Type B pancreatic cell (in vitro differentiated cells): ENCODE measurements at regions not wholly inside any gene's neighbourhood (a gene's known extent, or its start where the extent isn't known, plus 50 kb on each side); places are given as distances from the start of the nearest gene placed in this dataset.

ENCODE experiments used
- DNase-seq: peaks from one replicate; pipeline ENCODE4 v3.0.0; 2021; ENCODE audit warnings: mixed read lengths; ENCODE audit not compliant: unreplicated experiment; ENCODE audit errors: extremely low spot score
- H3K27ac Mint-ChIP-seq: 2 replicates; pipeline ENCODE4 v1.8.0; 2021; ENCODE audit warnings: mild to moderate bottlenecking, mixed read lengths
- H3K27me3 Mint-ChIP-seq: 2 replicates; pipeline ENCODE4 v1.8.0; 2021; ENCODE audit warnings: mixed read lengths
- H3K36me3 Mint-ChIP-seq: 2 replicates; pipeline ENCODE4 v1.8.0; 2021; ENCODE audit warnings: mixed read lengths
- H3K4me1 Mint-ChIP-seq: one replicate; pipeline ENCODE4 v1.8.0; 2021; ENCODE audit warnings: mixed read lengths; ENCODE audit not compliant: unreplicated experiment
- H3K4me3 Mint-ChIP-seq: 2 replicates; pipeline ENCODE4 v1.8.0; 2021; ENCODE audit warnings: mild to moderate bottlenecking, mixed read lengths
- H3K9me3 Mint-ChIP-seq: 2 replicates; pipeline ENCODE4 v1.8.0; 2021; ENCODE audit warnings: mixed read lengths
- TF ChIP-seq, protein P1 (sequence below): fragments of 200-600 bp; sonication (generic); conservative IDR thresholded peaks from 2 replicates; pipeline ENCODE4 v1.5.0; 2021; ENCODE audit warnings: antibody characterized with exemption, mild to moderate bottlenecking

DNA sequence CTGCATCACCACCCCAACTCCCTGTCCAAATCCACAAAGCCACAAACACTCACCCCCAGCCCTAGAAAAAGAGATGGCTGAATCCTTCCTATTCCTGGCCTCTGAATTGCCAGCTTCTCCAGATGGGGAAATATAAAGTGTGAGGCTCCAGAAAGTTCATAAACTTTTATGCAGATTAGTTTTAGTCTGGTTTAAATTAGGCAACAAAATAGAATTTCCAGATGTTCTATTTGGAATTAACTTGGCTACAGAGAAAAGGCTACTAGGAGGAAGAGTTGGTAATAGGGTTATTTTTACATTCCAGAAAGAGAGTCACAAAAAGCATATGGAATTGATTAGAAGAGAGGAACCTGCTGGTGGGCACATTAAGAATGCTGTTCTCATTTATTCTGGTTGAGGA is 56.0 kb downstream of the EN1 start:
- Mint-ChIP-seq H3K4me1 (peaks cover 7% of the 10 kb centered on the region), H3K27me3 (peaks cover 61% of the 10 kb centered on the region), H3K27ac (no peak overlapping the region), H3K4me3 (no peak overlapping the region), H3K9me3 (no peaks in the 10 kb centered on the region), H3K36me3 (no peaks in the 10 kb centered on the region)
- DNase-seq, result no peak
- TF ChIP-seq, protein P1, sequence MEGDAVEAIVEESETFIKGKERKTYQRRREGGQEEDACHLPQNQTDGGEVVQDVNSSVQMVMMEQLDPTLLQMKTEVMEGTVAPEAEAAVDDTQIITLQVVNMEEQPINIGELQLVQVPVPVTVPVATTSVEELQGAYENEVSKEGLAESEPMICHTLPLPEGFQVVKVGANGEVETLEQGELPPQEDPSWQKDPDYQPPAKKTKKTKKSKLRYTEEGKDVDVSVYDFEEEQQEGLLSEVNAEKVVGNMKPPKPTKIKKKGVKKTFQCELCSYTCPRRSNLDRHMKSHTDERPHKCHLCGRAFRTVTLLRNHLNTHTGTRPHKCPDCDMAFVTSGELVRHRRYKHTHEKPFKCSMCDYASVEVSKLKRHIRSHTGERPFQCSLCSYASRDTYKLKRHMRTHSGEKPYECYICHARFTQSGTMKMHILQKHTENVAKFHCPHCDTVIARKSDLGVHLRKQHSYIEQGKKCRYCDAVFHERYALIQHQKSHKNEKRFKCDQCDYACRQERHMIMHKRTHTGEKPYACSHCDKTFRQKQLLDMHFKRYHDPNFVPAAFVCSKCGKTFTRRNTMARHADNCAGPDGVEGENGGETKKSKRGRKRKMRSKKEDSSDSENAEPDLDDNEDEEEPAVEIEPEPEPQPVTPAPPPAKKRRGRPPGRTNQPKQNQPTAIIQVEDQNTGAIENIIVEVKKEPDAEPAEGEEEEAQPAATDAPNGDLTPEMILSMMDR, result no peak

DNA sequence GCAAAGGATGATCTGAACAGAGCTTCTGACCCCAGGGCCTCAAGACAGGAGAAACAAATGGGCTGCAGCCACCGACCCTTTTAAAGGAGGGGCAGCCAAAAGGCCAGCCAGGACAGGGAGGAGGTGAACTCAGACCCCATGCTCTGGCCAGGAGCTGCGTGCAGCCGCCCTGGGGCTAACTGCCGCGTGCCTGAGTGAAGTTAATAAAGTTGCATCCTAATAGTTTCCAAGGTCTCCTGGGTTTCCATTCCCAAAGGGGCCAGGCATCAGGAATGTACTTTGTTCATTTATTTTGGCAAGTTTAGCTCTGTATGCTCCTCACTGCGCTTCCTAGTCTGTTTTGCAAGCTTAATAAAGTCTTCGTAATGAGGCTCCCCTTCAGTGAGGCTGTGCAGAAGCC is 60.7 kb downstream of the EN1 start:
- no peaks in the 10 kb centered on the region for H3K4me1 Mint-ChIP-seq
- H3K36me3 Mint-ChIP-seq, result no peaks in the 10 kb centered on the region
- H3K27me3 Mint-ChIP-seq, result peaks cover 67% of the 10 kb centered on the region
- no peak overlapping the region for H3K4me3 Mint-ChIP-seq
- H3K9me3 Mint-ChIP-seq, result no peaks in the 10 kb centered on the region
- TF ChIP-seq, protein P1, result no peak
- no peak for DNase-seq
- H3K27ac Mint-ChIP-seq, result no peak overlapping the region

DNA sequence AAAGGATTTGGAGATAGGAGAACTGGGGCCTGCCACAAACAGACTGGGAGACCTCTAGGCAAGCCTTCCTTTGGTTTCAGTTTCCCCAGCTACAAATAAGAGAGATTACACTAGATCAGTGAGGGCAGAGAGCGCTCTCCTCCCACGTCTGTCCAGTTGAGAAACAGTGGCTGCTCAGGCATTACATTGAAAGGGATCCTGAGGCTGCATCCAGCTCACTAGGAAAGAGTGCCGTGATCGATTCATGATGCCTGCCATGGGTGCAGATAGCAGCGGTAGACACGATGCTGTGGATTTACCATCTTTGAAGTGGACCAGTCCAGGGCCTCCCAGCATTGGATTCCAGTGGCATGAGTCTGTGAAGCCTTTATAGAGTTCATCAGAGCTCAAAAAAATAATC is 62.6 kb downstream of the EN1 start:
- Mint-ChIP-seq H3K27ac (no peak overlapping the region), H3K36me3 (no peaks in the 10 kb centered on the region), H3K4me3 (no peak overlapping the region), H3K4me1 (no peaks in the 10 kb centered on the region), H3K9me3 (no peaks in the 10 kb centered on the region), H3K27me3 (peaks cover 59% of the 10 kb centered on the region)
- no peak for DNase-seq
- TF ChIP-seq, protein P1, result no peak

DNA sequence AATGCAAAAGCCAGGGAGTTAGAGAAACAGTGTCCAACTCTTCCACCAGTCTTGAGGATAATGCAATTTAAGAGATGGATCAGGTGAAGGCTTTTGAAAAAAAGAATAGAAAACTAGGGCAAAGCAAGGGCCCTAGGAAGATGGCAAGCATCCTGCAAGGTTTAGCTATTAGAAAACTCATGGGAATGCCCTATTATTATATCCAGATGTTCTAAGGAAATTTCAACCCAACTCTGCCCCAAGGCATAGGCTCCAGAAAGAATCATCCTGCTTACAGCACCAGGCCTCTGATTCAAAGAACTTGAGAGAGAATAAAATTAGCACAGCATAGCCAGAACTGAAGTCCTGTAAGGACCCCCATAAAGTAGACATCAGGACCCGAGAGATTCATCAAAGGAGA is 68.1 kb downstream of the EN1 start:
- Mint-ChIP-seq H3K36me3 (no peaks in the 10 kb centered on the region), H3K9me3 (no peaks in the 10 kb centered on the region), H3K4me3 (no peak overlapping the region), H3K27me3 (peaks cover 49% of the 10 kb centered on the region), H3K27ac (no peak overlapping the region), H3K4me1 (no peaks in the 10 kb centered on the region)
- TF ChIP-seq, protein P1, result no peak
- DNase-seq, result no peak

DNA sequence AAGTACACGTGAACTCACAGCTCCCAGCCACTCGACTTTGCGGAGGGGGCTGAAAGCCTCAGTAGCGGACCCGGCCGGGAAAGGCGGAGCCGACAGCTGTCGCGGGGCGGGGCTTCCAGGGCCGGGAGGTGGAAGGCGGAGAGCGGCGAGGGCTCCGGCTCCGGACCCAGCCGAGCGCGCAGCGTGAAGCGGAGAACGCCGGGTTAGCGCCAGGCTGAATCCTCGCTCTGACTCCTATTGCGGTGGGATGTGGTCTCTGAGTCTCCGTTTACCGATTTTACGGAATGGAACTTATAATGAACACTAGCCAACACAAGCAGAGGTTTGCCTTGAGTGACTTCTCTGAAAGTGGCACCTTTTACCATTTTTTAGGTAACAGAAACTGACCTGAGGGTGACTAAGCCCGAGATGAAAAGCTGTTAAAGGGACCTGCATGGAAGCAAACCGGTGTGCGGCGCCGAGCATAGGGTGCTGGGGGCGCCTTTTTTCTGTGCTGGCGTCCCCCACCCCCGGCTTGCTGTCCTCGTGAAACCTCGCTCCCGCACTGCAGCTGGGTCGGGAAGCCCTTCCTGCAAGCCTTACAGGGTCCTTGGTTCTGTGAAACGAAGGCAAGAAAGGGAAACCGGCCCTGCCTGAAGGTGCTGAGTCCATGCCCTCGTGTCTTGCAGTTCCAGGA is 72.9 kb downstream of the EN1 start:
- H3K9me3 Mint-ChIP-seq, result no peaks in the 10 kb centered on the region
- no peak overlapping the region for H3K27ac Mint-ChIP-seq
- H3K4me3 Mint-ChIP-seq, result peak overlapping the region; percentile 68
- DNase-seq, result peak; percentile 77
- no peaks in the 10 kb centered on the region for H3K36me3 Mint-ChIP-seq
- TF ChIP-seq, protein P1, result no peak
- peaks cover 3% of the 10 kb centered on the region for H3K4me1 Mint-ChIP-seq
- peaks cover 67% of the 10 kb centered on the region for H3K27me3 Mint-ChIP-seq
